Bronchial epithelial cell (primary cell): ENCODE measurements at regions not wholly inside any gene's neighbourhood (a gene's known extent, or its start where the extent isn't known, plus 50 kb on each side); places are given as distances from the start of the nearest gene placed in this dataset.

Experiments
- DNase-seq: peaks from one replicate; pipeline ENCODE4 v3.0.0-alpha.2; 2010; ENCODE audit warnings: low read depth
- FAIRE-seq: peaks from 2 replicates; lab custom pipeline; 2011; peaks lifted over from hg19 to GRCh38; lab: Jason Lieb, UNC
- H3K27me3 ChIP-seq: 2 replicates; pipeline ENCODE4 v1.5.1; 2011; ENCODE audit warnings: low read length; ENCODE audit not compliant: control insufficient read depth, insufficient read depth
- H3K36me3 ChIP-seq: 2 replicates; pipeline ENCODE4 v1.5.1; 2011; ENCODE audit warnings: low read length; ENCODE audit not compliant: control insufficient read depth, insufficient read depth
- H3K4me3 ChIP-seq: 2 replicates; pipeline ENCODE4 v1.5.1; 2011; ENCODE audit warnings: mild to moderate bottlenecking, low read depth, low read length, control low read depth
- TF ChIP-seq, protein P1 (sequence below): IDR thresholded peaks from 2 replicates; pipeline ENCODE4 v1.5.1; 2011; ENCODE audit warnings: mild to moderate bottlenecking, moderate library complexity, low read length, control low read depth, inconsistent platforms; ENCODE audit not compliant: insufficient read depth, severe bottlenecking

- no peak for DNase-seq
- FAIRE-seq = no peak
- Histone ChIP-seq H3K27me3 (no peaks in the 10 kb centered on the region), H3K4me3 (no peak overlapping the region), H3K36me3 (no peaks in the 10 kb centered on the region)
- TF ChIP-seq, protein P1, sequence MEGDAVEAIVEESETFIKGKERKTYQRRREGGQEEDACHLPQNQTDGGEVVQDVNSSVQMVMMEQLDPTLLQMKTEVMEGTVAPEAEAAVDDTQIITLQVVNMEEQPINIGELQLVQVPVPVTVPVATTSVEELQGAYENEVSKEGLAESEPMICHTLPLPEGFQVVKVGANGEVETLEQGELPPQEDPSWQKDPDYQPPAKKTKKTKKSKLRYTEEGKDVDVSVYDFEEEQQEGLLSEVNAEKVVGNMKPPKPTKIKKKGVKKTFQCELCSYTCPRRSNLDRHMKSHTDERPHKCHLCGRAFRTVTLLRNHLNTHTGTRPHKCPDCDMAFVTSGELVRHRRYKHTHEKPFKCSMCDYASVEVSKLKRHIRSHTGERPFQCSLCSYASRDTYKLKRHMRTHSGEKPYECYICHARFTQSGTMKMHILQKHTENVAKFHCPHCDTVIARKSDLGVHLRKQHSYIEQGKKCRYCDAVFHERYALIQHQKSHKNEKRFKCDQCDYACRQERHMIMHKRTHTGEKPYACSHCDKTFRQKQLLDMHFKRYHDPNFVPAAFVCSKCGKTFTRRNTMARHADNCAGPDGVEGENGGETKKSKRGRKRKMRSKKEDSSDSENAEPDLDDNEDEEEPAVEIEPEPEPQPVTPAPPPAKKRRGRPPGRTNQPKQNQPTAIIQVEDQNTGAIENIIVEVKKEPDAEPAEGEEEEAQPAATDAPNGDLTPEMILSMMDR = no peak
Observed at GRCh38 chr7:25809441-25809840, 342.6 kb upstream of the NFE2L3 start.

DNA sequence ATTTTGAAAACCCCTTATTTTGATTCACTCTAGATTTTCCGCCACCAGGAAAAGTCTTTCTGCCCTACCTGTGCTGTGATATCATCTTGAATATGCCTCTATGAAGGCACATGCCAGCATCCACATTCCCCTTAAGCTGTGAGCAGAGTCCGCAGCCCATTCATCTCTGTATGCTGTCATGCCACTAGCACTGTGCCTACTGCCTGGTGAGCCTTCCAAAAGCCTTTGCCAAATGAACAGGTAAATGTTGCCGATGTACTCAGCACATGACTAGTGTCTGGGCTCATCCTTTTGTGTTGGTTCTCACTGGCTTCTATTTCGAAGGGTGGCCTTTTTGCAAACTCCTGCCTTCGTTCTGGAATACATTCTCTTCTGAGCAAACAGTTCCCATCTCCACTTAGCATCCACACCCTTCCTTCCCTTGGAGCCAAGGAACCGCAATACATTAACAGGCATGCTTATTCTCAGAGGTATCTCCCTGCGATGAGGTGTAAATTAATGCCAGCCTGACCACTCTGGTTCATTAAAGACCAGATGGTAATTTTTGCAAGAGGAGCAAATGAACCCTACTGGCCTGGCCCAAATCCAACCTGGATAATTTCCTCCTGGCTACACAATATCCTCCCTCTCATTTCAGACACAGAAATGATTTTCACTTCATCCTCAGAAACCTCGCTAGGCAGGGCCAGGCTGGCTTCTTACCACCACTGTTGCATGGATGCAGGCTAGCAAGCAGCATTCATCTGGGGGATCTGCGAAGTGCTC is 339.7 kb upstream of the NFE2L3 start:
- Histone ChIP-seq H3K36me3 (no peaks in the 10 kb centered on the region), H3K27me3 (no peaks in the 10 kb centered on the region), H3K4me3 (no peak overlapping the region)
- FAIRE-seq (no peak), DNase-seq (no peak)
- TF ChIP-seq, protein P1 = no peak

DNA sequence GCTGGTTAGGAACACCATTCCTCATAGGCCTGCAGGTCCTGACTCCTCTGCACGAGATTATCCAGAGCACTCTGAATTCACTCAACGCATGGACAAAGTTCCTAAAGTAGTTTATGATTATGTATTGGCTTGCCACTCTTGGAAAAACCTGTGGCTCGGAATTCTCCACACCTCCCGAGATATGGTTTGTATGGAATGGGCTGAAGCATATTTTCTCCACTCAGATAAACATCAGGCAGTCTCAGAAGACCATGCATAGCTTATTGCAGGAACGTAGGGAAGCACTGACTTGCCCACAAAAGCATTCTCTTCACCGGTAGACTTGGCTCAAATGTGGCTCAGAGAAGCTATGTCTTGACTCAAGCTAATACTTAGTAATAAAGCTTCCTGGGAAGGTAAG is 338.6 kb upstream of the NFE2L3 start:
- FAIRE-seq = no peak
- no peak for DNase-seq
- Histone ChIP-seq H3K4me3 (no peak overlapping the region), H3K27me3 (no peaks in the 10 kb centered on the region), H3K36me3 (no peaks in the 10 kb centered on the region)
- TF ChIP-seq, protein P1 = no peak

DNA sequence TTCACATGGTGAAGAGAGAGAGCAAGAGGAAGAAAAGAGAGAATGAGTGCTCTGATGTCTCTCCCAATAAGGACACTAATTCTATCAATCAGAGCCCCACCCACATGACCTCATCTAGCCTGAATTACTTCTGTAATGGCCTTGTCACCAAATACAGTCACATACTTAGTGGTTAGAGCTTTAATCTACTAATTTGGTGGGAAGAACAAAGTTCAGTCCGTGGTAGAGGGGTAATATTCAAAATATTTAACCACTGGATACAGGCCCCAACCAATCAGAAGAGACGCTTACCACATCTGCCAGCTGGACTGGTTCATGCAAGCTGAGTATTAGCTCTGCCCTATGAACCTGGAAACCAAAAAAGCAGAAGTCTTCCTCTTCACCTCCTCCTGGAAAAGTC is 336.3 kb upstream of the NFE2L3 start:
- FAIRE-seq (no peak), DNase-seq (no peak)
- no peaks in the 10 kb centered on the region for H3K27me3 ChIP-seq
- TF ChIP-seq, protein P1 = no peak
- no peak overlapping the region for H3K4me3 ChIP-seq
- no peaks in the 10 kb centered on the region for H3K36me3 ChIP-seq

- TF ChIP-seq, protein P1 = peak; percentile 41
- H3K27me3 ChIP-seq = no peaks in the 10 kb centered on the region
- no peaks in the 10 kb centered on the region for H3K36me3 ChIP-seq
- no peak overlapping the region for H3K4me3 ChIP-seq
- FAIRE-seq (no peak), DNase-seq (no peak)
Observed at GRCh38 chr7:25820432-25821040, 331.5 kb upstream of the NFE2L3 start.
